B cell (primary cell): ENCODE measurements at regions not wholly inside any gene's neighbourhood (a gene's known extent, or its start where the extent isn't known, plus 50 kb on each side); places are given as distances from the start of the nearest gene placed in this dataset.

Experiments
- ATAC-seq: fragments of 200-7000 bp; cut with Tn5 transposase; one replicate; pipeline ENCODE4 v1.10.0; 2021; ENCODE audit warnings: low read depth, mild to moderate bottlenecking, moderate number of reproducible peaks, moderate library complexity
- CTCF ChIA-PET: fragments of 350-600 bp; sonication (Branson Sonifier 250); formaldehyde crosslinking; loops from one replicate; lab custom pipeline; 2021; ENCODE audit warnings: antibody characterized with exemption, inconsistent platforms; lab: Charles Lee
- POLR2A ChIA-PET: fragments of 350-600 bp; sonication (Branson Sonifier 250); formaldehyde crosslinking; loops from one replicate; lab custom pipeline; 2021; ENCODE audit warnings: antibody characterized with exemption; lab: Charles Lee
- DNase-seq: peaks from one replicate; pipeline ENCODE4 v3.0.0; 2013
- H2AFZ ChIP-seq: 2 replicates; pipeline ENCODE4 v1.6.1; 2012; ENCODE audit warnings: mild to moderate bottlenecking, low read depth, low read length; ENCODE audit not compliant: insufficient read depth, poor library complexity, severe bottlenecking
- H3K27ac ChIP-seq, 2 donors: 1 replicate in 1 of 2; 2 replicates in 1 of 2; pipeline ENCODE4 v1.5.1; 2012 to 2013; ENCODE audit warnings: low read length in 2 of 2, mild to moderate bottlenecking in 2 of 2, moderate library complexity in 1 of 2
- H3K27me3 ChIP-seq, 4 experiments: fragments of 200-600 bp in 1 of 4; sonication (generic) in 1 of 4; replicated peaks in 1 of 4; 1 replicate in 2 of 4; 2 replicates in 2 of 4; pipeline versions ENCODE4 v1.6.1 to v1.7.0; 2013 to 2016; ENCODE audit warnings: low read length in 3 of 4, mild to moderate bottlenecking in 2 of 4, mixed read lengths in 1 of 4, moderate library complexity in 1 of 4; ENCODE audit not compliant: insufficient read depth in 4 of 4, control insufficient read depth in 3 of 4; ENCODE audit errors: control extremely low read depth in 1 of 4
- H3K36me3 ChIP-seq, 2 experiments: replicated peaks in 1 of 2; 1 replicate in 1 of 2; 2 replicates in 1 of 2; pipeline versions ENCODE4 v1.6.1 to v1.7.1; 2013; ENCODE audit warnings: low read length in 1 of 2; ENCODE audit not compliant: insufficient read depth in 2 of 2, control insufficient read depth in 1 of 2; ENCODE audit errors: control extremely low read depth in 1 of 2, extremely low read depth in 1 of 2
- H3K4me1 ChIP-seq, 2 donors: fragments of 200-600 bp in 1 of 2; sonication (generic) in 1 of 2; 1 replicate in 1 of 2; 2 replicates in 1 of 2; pipeline versions ENCODE4 v1.5.1 to v1.6.1; 2013 to 2017; ENCODE audit warnings: low read length in 2 of 2; ENCODE audit not compliant: control insufficient read depth in 2 of 2, insufficient read depth in 2 of 2
- H3K4me2 ChIP-seq: replicated peaks from 2 replicates; pipeline ENCODE3; 2012; ENCODE audit warnings: mild to moderate bottlenecking, low read depth, low read length; ENCODE audit not compliant: poor library complexity, severe bottlenecking
- H3K4me3 ChIP-seq, 5 experiments: fragments of 200-600 bp in 1 of 5; sonication (generic) in 1 of 5; 1 replicate in 3 of 5; 2 replicates in 2 of 5; pipeline versions ENCODE4 v1.5.1 to v1.7.0; 2011 to 2016; ENCODE audit warnings: low read length in 4 of 5, mild to moderate bottlenecking in 4 of 5, low read depth in 2 of 5, control low read depth in 1 of 5, moderate library complexity in 1 of 5; ENCODE audit not compliant: insufficient read depth in 1 of 5; ENCODE audit errors: control extremely low read depth in 1 of 5, extremely low read depth in 1 of 5
- H3K79me2 ChIP-seq: fragments of 200-600 bp; sonication (generic); one replicate; pipeline ENCODE4 v1.6.0; 2016; ENCODE audit warnings: low read length; ENCODE audit not compliant: control insufficient read depth, insufficient read depth
- H3K9ac ChIP-seq: fragments of 200-600 bp; sonication (generic); 2 replicates; pipeline ENCODE4 v1.6.1; 2017; ENCODE audit warnings: mild to moderate bottlenecking, low read length, moderate library complexity
- H3K9me3 ChIP-seq, 3 donors: one replicate each; pipeline versions ENCODE4 v1.6.1 to v1.7.1; 2013; ENCODE audit warnings: low read length in 2 of 3; ENCODE audit not compliant: control insufficient read depth in 2 of 3, insufficient read depth in 1 of 3; ENCODE audit errors: control extremely low read depth in 1 of 3
- H4K20me1 ChIP-seq: 2 replicates; pipeline ENCODE4 v1.6.0; 2012; ENCODE audit warnings: mild to moderate bottlenecking, low read length; ENCODE audit not compliant: insufficient read depth, control insufficient read depth, poor library complexity, severe bottlenecking
- H3K27ac Mint-ChIP-seq: one replicate; pipeline ENCODE4 v1.8.0; 2021; ENCODE audit warnings: mixed read lengths
- H3K27me3 Mint-ChIP-seq: one replicate; pipeline ENCODE4 v1.8.0; 2021; ENCODE audit warnings: mixed read lengths
- H3K4me1 Mint-ChIP-seq: one replicate; pipeline ENCODE4 v1.8.0; 2021; ENCODE audit warnings: mixed read lengths
- H3K4me3 Mint-ChIP-seq: one replicate; pipeline ENCODE4 v1.8.0; 2021; ENCODE audit warnings: mixed read lengths
- H3K9me3 Mint-ChIP-seq: one replicate; pipeline ENCODE4 v1.8.0; 2022; ENCODE audit warnings: mixed read lengths; ENCODE audit not compliant: insufficient read depth
- CTCF ChIP-seq: fragments of 200-600 bp; IDR thresholded peaks from one replicate; pipeline ENCODE4 v1.8.0; 2022; ENCODE audit warnings: antibody characterized with exemption, mild to moderate bottlenecking
- EZH2 ChIP-seq: IDR thresholded peaks from 2 replicates; pipeline ENCODE4 v1.6.1; 2012; ENCODE audit warnings: borderline replicate concordance, low read depth, mild to moderate bottlenecking, moderate library complexity, low read length; ENCODE audit not compliant: insufficient read depth, poor library complexity, severe bottlenecking
- WGBS: methylation state at CpG from one replicate; pipeline ENCODE4 v1.1.5; 2013; ENCODE audit warnings: missing lambda C conversion rate; ENCODE audit not compliant: insufficient coverage; 5-methylcytosine and 5-hydroxymethylcytosine counted together
- intact Hi-C: fragments of 100-400 bp; cut with micrococcal nuclease; formaldehyde crosslinking; loops from one replicate; pipeline ENCODE4 v1.10.0; 2022

GRCh38 chr3:13762906-13763305 is 117.0 kb downstream of the WNT7A start:
- Histone ChIP-seq H2AFZ (no peak overlapping the region), H3K4me1 (no peaks in the 10 kb centered on the region), H3K9me3 (peaks cover 0 to 17% (median 3%) of the 10 kb centered on the region in 3 donors), H3K9ac (no peak overlapping the region), H3K4me3 (no peak overlapping the region), H3K27ac (no peak overlapping the region), H3K36me3 (no peaks in the 10 kb centered on the region), H3K27me3 (peaks cover 0 to 4% (median 0%) of the 10 kb centered on the region in 4 experiments), H3K79me2 (no peaks in the 10 kb centered on the region), H4K20me1 (no peaks in the 10 kb centered on the region), H3K4me2 (no peak overlapping the region)
- Mint-ChIP-seq H3K4me1 (no peaks in the 10 kb centered on the region), H3K27me3 (peaks cover 34% of the 10 kb centered on the region), H3K27ac (no peak overlapping the region), H3K4me3 (no peak overlapping the region), H3K9me3 (no peaks in the 10 kb centered on the region)
- TF ChIP-seq EZH2 (no peak), CTCF (no peak)
- CTCF ChIA-PET, result no interaction called here
- no peak for DNase-seq
- ATAC-seq, result no peak
- 98% methylated on average over 4 of the region's 7 CpGs for WGBS
- intact Hi-C loops, result no loop called here
- POLR2A ChIA-PET, result no interaction called here

- intact Hi-C loops, result no loop called here
- Mint-ChIP-seq H3K4me3 (no peak overlapping the region), H3K27me3 (peaks cover 23% of the 10 kb centered on the region), H3K9me3 (peaks cover 3% of the 10 kb centered on the region), H3K27ac (no peak overlapping the region), H3K4me1 (no peaks in the 10 kb centered on the region)
- TF ChIP-seq EZH2 (no peak), CTCF (no peak)
- H2AFZ ChIP-seq, result no peak overlapping the region
- no peak for DNase-seq
- no peaks in the 10 kb centered on the region for H3K79me2 ChIP-seq
- CTCF ChIA-PET, result no interaction called here
- no peak overlapping the region for H3K9ac ChIP-seq
- H3K36me3 ChIP-seq, result no peaks in the 10 kb centered on the region
- no peak overlapping the region for H3K27ac ChIP-seq
- peaks cover 0 to 9% (median 3%) of the 10 kb centered on the region in 3 donors for H3K9me3 ChIP-seq
- no peak for ATAC-seq
- H3K27me3 ChIP-seq, result peaks cover 0 to 8% (median 0%) of the 10 kb centered on the region in 4 experiments
- H3K4me2 ChIP-seq, result no peak overlapping the region
- H3K4me3 ChIP-seq, result no peak overlapping the region
- WGBS, result 70% methylated on average over 1 of the region's 1 CpG
- POLR2A ChIA-PET, result no interaction called here
- H4K20me1 ChIP-seq, result no peaks in the 10 kb centered on the region
- H3K4me1 ChIP-seq, result no peaks in the 10 kb centered on the region
Measured at GRCh38 chr3:13750731-13751130, 129.1 kb downstream of the WNT7A start.
